CD4-positive, alpha-beta T cell (primary cell): ENCODE measurements at regions not wholly inside any gene's neighbourhood (a gene's known extent, or its start where the extent isn't known, plus 50 kb on each side); places are given as distances from the start of the nearest gene placed in this dataset.

Experiments used
- ATAC-seq: fragments of 200-7000 bp; cut with Tn5 transposase; one replicate; pipeline ENCODE4 v1.10.0; 2022; ENCODE audit warnings: mild to moderate bottlenecking; ENCODE audit not compliant: poor library complexity
- CTCF ChIA-PET: fragments of 350-600 bp; sonication (Branson Sonifier 250); formaldehyde crosslinking; loops from one replicate; lab custom pipeline; 2021; ENCODE audit warnings: antibody characterized with exemption, inconsistent platforms; lab: Charles Lee
- POLR2A ChIA-PET: fragments of 350-600 bp; sonication (Branson Sonifier 250); formaldehyde crosslinking; loops from one replicate; lab custom pipeline; 2021; ENCODE audit warnings: antibody characterized with exemption, inconsistent platforms; lab: Charles Lee
- DNase-seq, 14 experiments: peaks; one replicate each; pipeline ENCODE4 v3.0.0-alpha.2; 2013 to 2020; ENCODE audit warnings: mixed read lengths in 2 of 14
- H3K27ac ChIP-seq, 2 donors: one replicate each; pipeline versions ENCODE4 v1.5.1 to v1.7.0; 2013; ENCODE audit warnings: low read length in 2 of 2, low read depth in 1 of 2, mild to moderate bottlenecking in 1 of 2
- H3K27me3 ChIP-seq, 2 experiments: 1 replicate in 1 of 2; 2 replicates in 1 of 2; pipeline versions ENCODE4 v1.6.1 to v1.7.0; 2013; ENCODE audit warnings: low read length in 2 of 2, control low read depth in 1 of 2, mild to moderate bottlenecking in 1 of 2, moderate library complexity in 1 of 2; ENCODE audit not compliant: insufficient read depth in 2 of 2, control insufficient read depth in 1 of 2
- H3K36me3 ChIP-seq: one replicate; pipeline ENCODE4 v1.6.1; 2013; ENCODE audit warnings: low read length, control low read depth; ENCODE audit not compliant: insufficient read depth
- H3K4me1 ChIP-seq: one replicate; pipeline ENCODE4 v1.6.1; 2013; ENCODE audit warnings: low read length, control low read depth; ENCODE audit not compliant: insufficient read depth
- H3K4me3 ChIP-seq: one replicate; pipeline ENCODE4 v1.5.1; 2013; ENCODE audit warnings: mild to moderate bottlenecking, low read length, moderate library complexity
- H3K9me3 ChIP-seq, 2 experiments: 1 replicate in 1 of 2; 2 replicates in 1 of 2; pipeline versions ENCODE4 v1.6.1 to v1.7.0; 2013; ENCODE audit warnings: low read length in 2 of 2, mild to moderate bottlenecking in 2 of 2, control low read depth in 1 of 2, moderate library complexity in 1 of 2; ENCODE audit not compliant: control insufficient read depth in 1 of 2, insufficient read depth in 1 of 2
- H3K27ac Mint-ChIP-seq: one replicate; pipeline ENCODE4 v1.8.0; 2020; ENCODE audit warnings: mixed read lengths
- H3K27me3 Mint-ChIP-seq: one replicate; pipeline ENCODE4 v1.8.0; 2021; ENCODE audit warnings: mixed read lengths
- H3K36me3 Mint-ChIP-seq: one replicate; pipeline ENCODE4 v1.8.0; 2021; ENCODE audit warnings: low read depth, mixed read lengths
- H3K4me1 Mint-ChIP-seq: one replicate; pipeline ENCODE4 v1.8.0; 2021; ENCODE audit warnings: low read depth, mixed read lengths
- H3K4me3 Mint-ChIP-seq: one replicate; pipeline ENCODE4 v1.8.0; 2020; ENCODE audit warnings: mild to moderate bottlenecking, mixed read lengths
- H3K9me3 Mint-ChIP-seq: one replicate; pipeline ENCODE4 v1.8.0; 2020; ENCODE audit warnings: mixed read lengths
- intact Hi-C, 2 experiments: fragments of 100-400 bp; cut with DNase I in 1 of 2; cut with micrococcal nuclease in 1 of 2; formaldehyde crosslinking; loops; one replicate each; pipeline versions ENCODE4 v1.15.1 to v1.9.0; 2023 to 2025; cut with DNase I, micrococcal nuclease
- TF ChIP-seq, protein P1 (sequence below): fragments of 200-600 bp; IDR thresholded peaks from one replicate; pipeline ENCODE4 v1.8.0; 2022; ENCODE audit warnings: antibody characterized with exemption, mild to moderate bottlenecking

- no peak overlapping the region for H3K4me3 Mint-ChIP-seq
- intact Hi-C loops = no loop called here
- no peaks in the 10 kb centered on the region for H3K36me3 ChIP-seq
- peaks cover 8% of the 10 kb centered on the region for H3K9me3 Mint-ChIP-seq
- ChIA-PET POLR2A (no interaction called here), CTCF (no interaction called here)
- DNase-seq (no peak), ATAC-seq (no peak)
- TF ChIP-seq, protein P1, sequence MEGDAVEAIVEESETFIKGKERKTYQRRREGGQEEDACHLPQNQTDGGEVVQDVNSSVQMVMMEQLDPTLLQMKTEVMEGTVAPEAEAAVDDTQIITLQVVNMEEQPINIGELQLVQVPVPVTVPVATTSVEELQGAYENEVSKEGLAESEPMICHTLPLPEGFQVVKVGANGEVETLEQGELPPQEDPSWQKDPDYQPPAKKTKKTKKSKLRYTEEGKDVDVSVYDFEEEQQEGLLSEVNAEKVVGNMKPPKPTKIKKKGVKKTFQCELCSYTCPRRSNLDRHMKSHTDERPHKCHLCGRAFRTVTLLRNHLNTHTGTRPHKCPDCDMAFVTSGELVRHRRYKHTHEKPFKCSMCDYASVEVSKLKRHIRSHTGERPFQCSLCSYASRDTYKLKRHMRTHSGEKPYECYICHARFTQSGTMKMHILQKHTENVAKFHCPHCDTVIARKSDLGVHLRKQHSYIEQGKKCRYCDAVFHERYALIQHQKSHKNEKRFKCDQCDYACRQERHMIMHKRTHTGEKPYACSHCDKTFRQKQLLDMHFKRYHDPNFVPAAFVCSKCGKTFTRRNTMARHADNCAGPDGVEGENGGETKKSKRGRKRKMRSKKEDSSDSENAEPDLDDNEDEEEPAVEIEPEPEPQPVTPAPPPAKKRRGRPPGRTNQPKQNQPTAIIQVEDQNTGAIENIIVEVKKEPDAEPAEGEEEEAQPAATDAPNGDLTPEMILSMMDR = no peak
- H3K27ac Mint-ChIP-seq = no peak overlapping the region
- no peaks in the 10 kb centered on the region for H3K27me3 Mint-ChIP-seq
- no peak overlapping the region for H3K27ac ChIP-seq
- no peaks in the 10 kb centered on the region for H3K27me3 ChIP-seq
- no peaks in the 10 kb centered on the region for H3K9me3 ChIP-seq
- no peak overlapping the region for H3K4me3 ChIP-seq
- H3K36me3 Mint-ChIP-seq = no peaks in the 10 kb centered on the region
- no peaks in the 10 kb centered on the region for H3K4me1 ChIP-seq
- no peaks in the 10 kb centered on the region for H3K4me1 Mint-ChIP-seq
These were observed 392.1 kb downstream of the TDRD15 start for GRCh38 chr2:21515903-21516302.

GRCh38 chr2:21519412-21519811, 395.6 kb downstream of the TDRD15 start:
- Histone ChIP-seq H3K9me3 (no peaks in the 10 kb centered on the region), H3K4me1 (no peaks in the 10 kb centered on the region), H3K27me3 (no peaks in the 10 kb centered on the region), H3K4me3 (no peak overlapping the region), H3K27ac (no peak overlapping the region), H3K36me3 (no peaks in the 10 kb centered on the region)
- POLR2A ChIA-PET = no interaction called here
- CTCF ChIA-PET = interaction anchor here (0.6 kb wide), 1 partner anchor 9 kb away, joined by 3 read pairs; no protein-coding TSS in a partner anchor
- DNase-seq (no peak), ATAC-seq (no peak)
- intact Hi-C loops = no loop called here
- H3K4me3 Mint-ChIP-seq = no peak overlapping the region
- no peaks in the 10 kb centered on the region for H3K36me3 Mint-ChIP-seq
- H3K9me3 Mint-ChIP-seq = peaks cover 11% of the 10 kb centered on the region
- TF ChIP-seq, protein P1 = no peak
- no peak overlapping the region for H3K27ac Mint-ChIP-seq
- H3K27me3 Mint-ChIP-seq = no peaks in the 10 kb centered on the region
- H3K4me1 Mint-ChIP-seq = no peaks in the 10 kb centered on the region

GRCh38 chr2:21519821-21520220, 396.1 kb downstream of the TDRD15 start:
- POLR2A ChIA-PET = no interaction called here
- Mint-ChIP-seq H3K27me3 (no peaks in the 10 kb centered on the region), H3K36me3 (no peaks in the 10 kb centered on the region), H3K9me3 (peaks cover 13% of the 10 kb centered on the region), H3K27ac (no peak overlapping the region), H3K4me3 (no peak overlapping the region), H3K4me1 (no peaks in the 10 kb centered on the region)
- H3K36me3 ChIP-seq = no peaks in the 10 kb centered on the region
- CTCF ChIA-PET = no interaction called here
- TF ChIP-seq, protein P1 = no peak
- no peaks in the 10 kb centered on the region for H3K4me1 ChIP-seq
- intact Hi-C loops = no loop called here
- DNase-seq (no peak), ATAC-seq (no peak)
- no peaks in the 10 kb centered on the region for H3K27me3 ChIP-seq
- no peak overlapping the region for H3K4me3 ChIP-seq
- H3K27ac ChIP-seq = no peak overlapping the region
- no peaks in the 10 kb centered on the region for H3K9me3 ChIP-seq
